Astrocyte of the cerebellum (primary cell): ENCODE measurements at regions not wholly inside any gene's neighbourhood (a gene's known extent, or its start where the extent isn't known, plus 50 kb on each side); places are given as distances from the start of the nearest gene placed in this dataset.

Experiments
- DNase-seq: peaks from one replicate; pipeline ENCODE4 v3.0.0-alpha.2; 2011; ENCODE audit warnings: low read depth
- H3K4me3 ChIP-seq: 2 replicates; pipeline ENCODE4 v1.5.1; 2011; ENCODE audit warnings: mild to moderate bottlenecking, low read depth, low read length, moderate library complexity
- CTCF ChIP-seq: IDR thresholded peaks from 2 replicates; pipeline ENCODE4 v1.5.1; 2012; ENCODE audit warnings: low read length, low read depth, moderate library complexity, mild to moderate bottlenecking; ENCODE audit errors: missing control alignments
- in situ Hi-C: cut with HindIII; loops from 2 replicates; pipeline ENCODE4 v1.10.0; 2017; ENCODE audit warnings: low sequenced_read_pairs

- in situ Hi-C loops = loop anchor here (5.0 kb wide), 1 partner anchor 72 kb away; no protein-coding TSS in a partner anchor
- no peak overlapping the region for H3K4me3 ChIP-seq
- no peak for DNase-seq
- no peak for TF ChIP-seq CTCF
Observed at GRCh38 chr3:43863966-43864933, 173.5 kb downstream of the ABHD5 start.

DNA sequence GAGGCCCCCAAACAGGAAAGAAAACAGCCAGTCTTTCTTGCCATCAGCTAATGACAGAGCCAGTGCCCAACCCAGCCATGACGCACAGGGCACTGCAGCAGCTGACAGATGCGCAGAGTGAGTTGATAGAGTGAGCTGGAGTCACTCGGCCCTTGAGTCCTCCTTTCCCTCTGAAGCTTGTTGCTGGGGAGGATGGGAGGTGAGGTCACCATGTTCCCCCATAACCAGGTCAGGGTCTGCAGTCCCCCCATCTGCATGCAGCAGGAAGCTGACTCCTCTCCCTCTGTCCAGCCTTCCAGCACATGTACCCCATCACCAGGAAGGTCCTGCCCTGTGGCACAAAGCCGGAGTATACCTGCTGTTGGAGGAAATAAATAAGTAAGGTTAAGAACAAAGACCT lies 174.6 kb downstream of the ABHD5 start:
- no peak for DNase-seq
- no peak overlapping the region for H3K4me3 ChIP-seq
- no peak for TF ChIP-seq CTCF
- in situ Hi-C loops = no loop called here

DNA sequence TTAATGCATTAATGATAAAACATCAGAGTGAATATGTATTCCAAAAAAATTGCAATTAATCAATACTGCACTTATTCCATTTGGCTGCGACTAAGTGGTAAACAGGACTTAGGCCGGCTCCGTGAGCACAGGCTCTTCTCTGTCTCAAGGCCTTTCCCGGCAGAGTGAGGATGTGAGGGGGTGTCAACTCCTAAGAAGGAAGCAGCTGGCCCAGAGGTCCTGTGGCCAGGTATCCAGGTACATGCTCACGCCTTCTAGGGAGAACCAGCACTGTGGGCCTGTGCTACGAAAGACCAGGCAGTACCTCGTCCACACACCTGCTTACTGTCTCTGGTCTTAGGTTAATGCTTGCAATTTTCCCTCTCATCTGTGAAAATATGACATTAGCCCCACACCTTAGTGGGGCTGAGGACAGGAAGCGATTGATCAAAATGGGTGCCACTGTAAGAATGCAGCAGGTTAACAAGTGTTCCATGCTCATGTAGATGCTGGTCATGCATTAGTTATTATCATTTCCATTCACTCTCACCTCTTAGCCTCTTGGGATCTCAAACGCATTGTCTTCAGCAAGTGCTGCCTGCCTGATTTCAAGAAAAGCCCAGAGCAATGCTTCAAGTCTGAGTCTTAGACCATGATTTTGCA lies 175.3 kb downstream of the ABHD5 start:
- in situ Hi-C loops = no loop called here
- no peak overlapping the region for H3K4me3 ChIP-seq
- TF ChIP-seq CTCF = no peak
- DNase-seq = no peak

GRCh38 chr3:43866529-43867353 lies 176.0 kb downstream of the ABHD5 start:
- DNase-seq = peak; percentile 57
- TF ChIP-seq CTCF = no peak
- H3K4me3 ChIP-seq = no peak overlapping the region
- in situ Hi-C loops = no loop called here

DNA sequence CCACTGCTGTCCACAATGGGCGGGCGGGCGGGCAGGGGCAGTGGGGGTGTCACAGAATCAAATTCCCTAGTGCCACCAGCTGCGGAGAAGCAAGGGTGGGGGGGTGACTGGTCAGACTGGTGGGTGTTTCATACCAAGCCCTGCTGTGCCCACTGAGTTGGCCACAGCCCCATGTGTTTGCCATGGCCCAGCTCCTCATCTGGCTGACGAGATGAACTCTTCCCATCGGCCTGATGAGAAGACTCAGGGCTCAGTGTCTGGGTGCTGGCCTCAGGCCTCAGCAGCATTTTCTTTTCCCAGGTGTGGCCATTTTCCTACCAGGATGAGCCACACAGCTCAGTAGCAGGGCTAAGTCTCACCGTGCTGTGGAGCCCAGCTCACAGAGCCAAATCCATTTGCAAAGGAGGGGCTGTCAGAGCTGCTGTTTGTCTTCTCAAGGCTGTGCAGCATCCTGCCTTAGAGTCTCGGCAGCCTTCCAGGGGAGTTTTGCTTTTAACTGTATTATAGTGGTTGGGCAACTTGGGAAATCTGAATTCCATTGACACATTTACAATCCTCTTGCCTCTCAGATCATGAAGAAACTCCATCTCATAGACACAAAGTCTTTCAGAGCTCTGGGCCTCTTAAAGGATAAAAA lies 176.8 kb downstream of the ABHD5 start:
- no peak overlapping the region for H3K4me3 ChIP-seq
- in situ Hi-C loops = no loop called here
- no peak for TF ChIP-seq CTCF
- DNase-seq = peak; percentile 27

DNA sequence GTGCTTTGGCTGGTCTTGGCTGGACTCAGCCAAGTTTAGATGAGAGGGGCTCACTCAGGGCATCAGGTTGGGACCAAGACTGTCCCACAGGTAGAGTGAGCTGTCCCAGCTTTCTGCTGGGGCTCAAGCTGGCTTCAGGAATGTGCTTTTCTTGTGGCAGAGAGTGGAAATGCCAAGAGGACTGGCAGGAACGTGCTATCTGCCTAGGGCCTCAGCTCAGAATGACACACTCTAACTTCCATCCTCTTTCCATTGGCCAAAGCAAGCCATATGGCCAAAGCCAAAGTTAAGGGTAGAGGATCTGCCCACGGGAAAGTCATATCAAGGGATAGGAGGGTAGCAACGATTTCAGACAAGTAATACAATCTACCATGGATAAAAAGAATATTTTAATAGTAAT lies 178.8 kb downstream of the ABHD5 start:
- no peak for TF ChIP-seq CTCF
- in situ Hi-C loops = no loop called here
- no peak overlapping the region for H3K4me3 ChIP-seq
- DNase-seq = no peak
